ENCODE measurements at regions not wholly inside any gene's neighbourhood (a gene's known extent, or its start where the extent isn't known, plus 50 kb on each side); places are given as distances from the start of the nearest gene placed in this dataset.

- Histone ChIP-seq H2AFZ (no peak overlapping the region), H3K79me2 (no peaks in the 10 kb centered on the region), H3K4me1 (ENCODE audit: insufficient read depth) (peaks cover 5% of the 10 kb centered on the region), H3K9me2 (replicated peaks; ENCODE audit: insufficient read depth) (no peaks in the 10 kb centered on the region), H3K27ac (no peak overlapping the region), H3K4me3 (no peak overlapping the region), H3K9me3 (ENCODE audit: low read depth) (no peaks in the 10 kb centered on the region), H4K20me1 (ENCODE audit: insufficient read depth, poor library complexity, severe bottlenecking) (no peaks in the 10 kb centered on the region), H3K4me2 (no peak overlapping the region), H3K27me3 (no peaks in the 10 kb centered on the region), H3K36me3 (replicated peaks; ENCODE audit: insufficient read depth, low read depth) (no peaks in the 10 kb centered on the region)
- TF ChIP-seq EZH2phosphoT487 (IDR thresholded peaks at IDR 0.05; ENCODE audit: low read depth, severe bottlenecking, unreplicated experiment) = no peak
- no peak for TF ChIP-seq EZH2 (IDR thresholded peaks at IDR 0.05; ENCODE audit: borderline replicate concordance)
- no peak for TF ChIP-seq CTCF (IDR thresholded peaks at IDR 0.05; ENCODE audit: poor library complexity)
- no peak for DNase-seq (ENCODE audit: low spot score)
- WGBS (ENCODE audit: low lambda C conversion rate, missing lambda C conversion rate) = 51% methylated on average over 8 of the region's 8 CpGs
Observed at GRCh38 chr17:56030009-56030624, 123.2 kb upstream of the ANKFN1 start.

- Histone ChIP-seq H3K79me2 (no peaks in the 10 kb centered on the region), H3K9me3 (ENCODE audit: low read depth) (no peaks in the 10 kb centered on the region), H3K27me3 (no peaks in the 10 kb centered on the region), H3K4me1 (ENCODE audit: insufficient read depth) (peaks cover 5% of the 10 kb centered on the region), H3K4me3 (no peak overlapping the region), H3K36me3 (replicated peaks; ENCODE audit: insufficient read depth, low read depth) (no peaks in the 10 kb centered on the region), H3K4me2 (no peak overlapping the region), H3K27ac (no peak overlapping the region), H2AFZ (no peak overlapping the region), H3K9me2 (replicated peaks; ENCODE audit: insufficient read depth) (no peaks in the 10 kb centered on the region), H4K20me1 (ENCODE audit: insufficient read depth, poor library complexity, severe bottlenecking) (no peaks in the 10 kb centered on the region)
- TF ChIP-seq CTCF (IDR thresholded peaks at IDR 0.05; ENCODE audit: poor library complexity) (no peak), EZH2 (IDR thresholded peaks at IDR 0.05; ENCODE audit: borderline replicate concordance) (no peak), EZH2phosphoT487 (IDR thresholded peaks at IDR 0.05; ENCODE audit: low read depth, severe bottlenecking, unreplicated experiment) (no peak)
- DNase-seq (ENCODE audit: low spot score) = no peak
- 88% methylated on average over 2 of the region's 2 CpGs for WGBS (ENCODE audit: low lambda C conversion rate, missing lambda C conversion rate)
Observed at GRCh38 chr17:56031636-56032035, 121.6 kb upstream of the ANKFN1 start.

- peak; percentile 9 for DNase-seq (ENCODE audit: low spot score)
- Histone ChIP-seq H3K9me2 (replicated peaks; ENCODE audit: insufficient read depth) (no peaks in the 10 kb centered on the region), H3K4me2 (no peak overlapping the region), H4K20me1 (ENCODE audit: insufficient read depth, poor library complexity, severe bottlenecking) (no peaks in the 10 kb centered on the region), H3K27me3 (no peaks in the 10 kb centered on the region), H3K36me3 (replicated peaks; ENCODE audit: insufficient read depth, low read depth) (no peaks in the 10 kb centered on the region), H3K79me2 (no peaks in the 10 kb centered on the region), H3K4me3 (no peak overlapping the region), H2AFZ (no peak overlapping the region), H3K4me1 (ENCODE audit: insufficient read depth) (peaks cover 5% of the 10 kb centered on the region), H3K9me3 (ENCODE audit: low read depth) (no peaks in the 10 kb centered on the region), H3K27ac (no peak overlapping the region)
- TF ChIP-seq EZH2phosphoT487 (IDR thresholded peaks at IDR 0.05; ENCODE audit: low read depth, severe bottlenecking, unreplicated experiment) (no peak), CTCF (IDR thresholded peaks at IDR 0.05; ENCODE audit: poor library complexity) (no peak), EZH2 (IDR thresholded peaks at IDR 0.05; ENCODE audit: borderline replicate concordance) (no peak)
- WGBS (ENCODE audit: low lambda C conversion rate, missing lambda C conversion rate) = 61% methylated on average over 6 of the region's 6 CpGs
Observed at GRCh38 chr17:56034197-56034635, 119.1 kb upstream of the ANKFN1 start.
